IMR-90 (cell line): ENCODE measurements at regions not wholly inside any gene's neighbourhood (a gene's known extent, or its start where the extent isn't known, plus 50 kb on each side); places are given as distances from the start of the nearest gene placed in this dataset.

Experiments used
- ATAC-seq: fragments of 200-7000 bp; cut with Tn5 transposase; 2 replicates; pipeline ENCODE4 v1.9.1; 2020; ENCODE audit warnings: low read depth, mild to moderate bottlenecking, moderate library complexity
- BruUV-seq: library from RNA; stranded (reverse); fragments of 400-500 nt; replicated peaks from 2 replicates; lab custom pipeline; 2021; lab: Mats Ljungman, UMichigan
- CTCF ChIA-PET: fragments of 300-600 bp; formaldehyde crosslinking; extraction: SDS; loops from one replicate; lab custom pipeline; 2021; ENCODE audit warnings: antibody characterized with exemption; lab: Yijun Ruan, JAX
- POLR2A ChIA-PET: fragments of 300-600 bp; sonication (Branson Sonifier 250); formaldehyde crosslinking; loops from one replicate; lab custom pipeline; 2022; ENCODE audit warnings: antibody characterized with exemption; ENCODE audit not compliant: unreplicated experiment; lab: Charles Lee
- DNase-seq: peaks from one replicate; pipeline ENCODE4 v3.0.0; 2013
- H2AFZ ChIP-seq: replicated peaks from 2 replicates; pipeline ENCODE3; 2013; ENCODE audit warnings: low read length, mild to moderate bottlenecking; ENCODE audit not compliant: poor library complexity
- H2AK5ac ChIP-seq: 2 replicates; pipeline ENCODE4 v1.6.1; 2013; ENCODE audit warnings: low read depth, low read length, inconsistent platforms
- H2AK9ac ChIP-seq: replicated peaks from 2 replicates; pipeline ENCODE3; 2013; ENCODE audit warnings: mild to moderate bottlenecking, low read depth, low read length, moderate library complexity; ENCODE audit not compliant: poor library complexity
- H2BK120ac ChIP-seq: 2 replicates; pipeline ENCODE4 v1.6.1; 2013; ENCODE audit warnings: low read depth, low read length, inconsistent platforms
- H2BK15ac ChIP-seq: 3 replicates; pipeline ENCODE4 v1.6.1; 2013; ENCODE audit warnings: low read depth, low read length, inconsistent platforms
- H2BK20ac ChIP-seq: 2 replicates; pipeline ENCODE4 v1.6.1; 2013; ENCODE audit warnings: low read depth, mild to moderate bottlenecking, inconsistent platforms, low read length, moderate library complexity
- H2BK5ac ChIP-seq: 2 replicates; pipeline ENCODE4 v1.6.1; 2013; ENCODE audit warnings: mild to moderate bottlenecking, low read depth, low read length, inconsistent platforms; ENCODE audit not compliant: poor library complexity, severe bottlenecking
- H3K14ac ChIP-seq: replicated peaks from 2 replicates; pipeline ENCODE4 v1.6.1; 2013; ENCODE audit warnings: low read depth, low read length, inconsistent platforms
- H3K18ac ChIP-seq: 2 replicates; pipeline ENCODE4 v1.6.1; 2013; ENCODE audit warnings: low read depth, low read length, control low read depth
- H3K23ac ChIP-seq: 2 replicates; pipeline ENCODE4 v1.6.1; 2013; ENCODE audit warnings: low read depth, low read length, inconsistent platforms
- H3K27ac ChIP-seq: 2 replicates; pipeline ENCODE4 v1.5.1; 2013; ENCODE audit warnings: mild to moderate bottlenecking, control low read depth, low read length; ENCODE audit not compliant: insufficient read depth
- H3K27me3 ChIP-seq: 2 replicates; pipeline ENCODE4 v1.6.1; 2013; ENCODE audit warnings: low read length; ENCODE audit not compliant: control insufficient read depth, insufficient read depth
- H3K36me3 ChIP-seq: 2 replicates; pipeline ENCODE4 v1.6.1; 2013; ENCODE audit warnings: low read length, mixed read lengths; ENCODE audit not compliant: control insufficient read depth, insufficient read depth
- H3K4ac ChIP-seq: 2 replicates; pipeline ENCODE4 v1.6.1; 2013; ENCODE audit warnings: low read depth, low read length, inconsistent platforms
- H3K4me1 ChIP-seq: 2 replicates; pipeline ENCODE4 v1.6.1; 2013; ENCODE audit warnings: low read length, mixed read lengths; ENCODE audit not compliant: control insufficient read depth, insufficient read depth
- H3K4me2 ChIP-seq: 2 replicates; pipeline ENCODE4 v1.6.1; 2013; ENCODE audit warnings: low read depth, mild to moderate bottlenecking, control low read depth, low read length, moderate library complexity
- H3K4me3 ChIP-seq: 2 replicates; pipeline ENCODE4 v1.5.1; 2013; ENCODE audit warnings: low read depth, mild to moderate bottlenecking, control low read depth, low read length, moderate library complexity; ENCODE audit not compliant: insufficient read depth
- H3K56ac ChIP-seq: 2 replicates; pipeline ENCODE4 v1.6.1; 2013; ENCODE audit warnings: low read length, inconsistent platforms; ENCODE audit not compliant: insufficient read depth; ENCODE audit errors: extremely low read depth
- H3K79me1 ChIP-seq, 2 experiments: 2 replicates each; pipeline ENCODE4 v1.6.1; 2013; ENCODE audit warnings: low read length in 2 of 2, inconsistent platforms in 1 of 2, low read depth in 1 of 2
- H3K9ac ChIP-seq: 2 replicates; pipeline ENCODE4 v1.6.1; 2013; ENCODE audit warnings: low read depth, low read length, control low read depth
- H3K9me1 ChIP-seq: 2 replicates; pipeline ENCODE4 v1.6.1; 2013; ENCODE audit warnings: low read length, inconsistent platforms; ENCODE audit not compliant: insufficient read depth
- H3K9me3 ChIP-seq: 2 replicates; pipeline ENCODE4 v1.6.1; 2013; ENCODE audit warnings: low read length; ENCODE audit not compliant: control insufficient read depth, insufficient read depth
- H4K20me1 ChIP-seq: 2 replicates; pipeline ENCODE4 v1.6.1; 2013; ENCODE audit warnings: low read length, inconsistent platforms; ENCODE audit not compliant: insufficient read depth
- H4K5ac ChIP-seq: 2 replicates; pipeline ENCODE4 v1.6.1; 2013; ENCODE audit warnings: mild to moderate bottlenecking, low read depth, low read length, control low read depth
- H4K8ac ChIP-seq, 2 experiments: 2 replicates each; pipeline ENCODE4 v1.6.1; 2013; ENCODE audit warnings: low read depth in 2 of 2, low read length in 2 of 2, control low read depth in 1 of 2, inconsistent platforms in 1 of 2
- H4K91ac ChIP-seq: 2 replicates; pipeline ENCODE4 v1.6.1; 2013; ENCODE audit warnings: low read depth, low read length, inconsistent platforms; ENCODE audit not compliant: insufficient read depth
- BHLHE40 ChIP-seq: fragments of 150-350 bp; IDR thresholded peaks from 2 replicates; pipeline ENCODE4 v1.6.1; 2016; ENCODE audit warnings: mild to moderate bottlenecking, low read depth, low read length
- CHD1 ChIP-seq: IDR thresholded peaks from 2 replicates; pipeline ENCODE4 v1.6.1; 2012; ENCODE audit warnings: low read depth, low read length, improper control_type of control experiment
- MAFK ChIP-seq: IDR thresholded peaks from 2 replicates; pipeline ENCODE4 v1.6.1; 2012; ENCODE audit warnings: low read depth, low read length, improper control_type of control experiment
- MAZ ChIP-seq: IDR thresholded peaks from 2 replicates; pipeline ENCODE4 v1.6.1; 2012; ENCODE audit warnings: low read depth, mild to moderate bottlenecking, low read length, improper control_type of control experiment, moderate library complexity, borderline replicate concordance
- POLR2A ChIP-seq: IDR thresholded peaks from 2 replicates; pipeline ENCODE4 v1.6.1; 2012; ENCODE audit warnings: mild to moderate bottlenecking, low read depth, low read length
- WGBS, 2 experiments: methylation state at CpG; one replicate each; pipeline versions ENCODE4 v1.1.5 to v1.1.7; 2013; ENCODE audit warnings: missing lambda C conversion rate in 2 of 2; ENCODE audit not compliant: insufficient read length in 1 of 2; ENCODE audit errors: extremely low coverage in 2 of 2; 5-methylcytosine and 5-hydroxymethylcytosine counted together
- dilution Hi-C: fragments of 300-500 bp; cut with HindIII; formaldehyde crosslinking; loops from one replicate; pipeline ENCODE4 v1.14.3; 2018; ENCODE audit warnings: low sequenced_read_pairs; ENCODE audit not compliant: unreplicated experiment
- in situ Hi-C: fragments of 300-500 bp; cut with MboI; formaldehyde crosslinking; loops from 3 replicates; pipeline ENCODE4 v1.14.3; 2019; ENCODE audit warnings: low sequenced_read_pairs, inconsistent platforms, mixed read lengths
- intact Hi-C: fragments of 100-400 bp; cut with micrococcal nuclease; formaldehyde crosslinking; loops from 2 replicates; pipeline ENCODE4 v1.10.0; 2022
- TF ChIP-seq, protein P1 (sequence below): fragments of 150-350 bp; IDR thresholded peaks from 2 replicates; pipeline ENCODE4 v1.6.1; 2016; ENCODE audit warnings: low read depth, mild to moderate bottlenecking, low read length, moderate library complexity, borderline replicate concordance
- TF ChIP-seq, protein P2 (sequence below): conservative IDR thresholded peaks from 2 replicates; pipeline ENCODE4 v1.5.1; 2012; ENCODE audit warnings: mild to moderate bottlenecking, low read depth, low read length, improper control_type of control experiment

DNA sequence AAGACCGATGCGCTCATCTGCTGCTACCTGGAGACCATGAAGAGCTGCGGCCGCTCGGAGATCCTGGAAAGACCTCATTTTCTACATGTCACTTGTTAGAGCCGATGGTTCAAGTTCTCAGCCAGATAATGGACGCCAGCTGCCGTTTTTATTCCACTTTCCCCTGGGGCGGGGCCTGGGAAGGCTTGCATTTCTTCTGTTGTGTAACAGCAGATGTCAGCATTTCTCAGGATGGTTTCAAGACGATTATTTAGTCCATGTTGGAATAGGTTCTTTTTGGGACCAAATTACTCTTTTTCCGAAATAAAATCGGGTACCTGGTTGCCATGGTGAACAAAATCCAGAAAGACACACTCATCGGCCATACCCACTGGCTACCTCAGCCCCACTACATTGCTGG, 1418.3 kb downstream of the CDH11 start:
- Histone ChIP-seq H2AFZ (no peak overlapping the region), H3K4me1 (no peaks in the 10 kb centered on the region), H2BK120ac (no peak overlapping the region), H2BK5ac (no peak overlapping the region), H3K79me1 (no peaks in the 10 kb centered on the region), H3K23ac (no peak overlapping the region), H3K27me3 (no peaks in the 10 kb centered on the region), H4K20me1 (no peaks in the 10 kb centered on the region), H2BK20ac (no peak overlapping the region), H3K18ac (no peak overlapping the region), H3K9me3 (peaks cover 4% of the 10 kb centered on the region; the same call in 1 of the 2 replicates), H4K8ac (no peak overlapping the region), H3K36me3 (no peaks in the 10 kb centered on the region), H2AK9ac (no peak overlapping the region), H3K4me2 (no peak overlapping the region), H3K56ac (no peak overlapping the region), H3K4me3 (no peak overlapping the region), H3K27ac (no peak overlapping the region), H3K4ac (no peak overlapping the region), H3K9ac (no peak overlapping the region), H4K91ac (no peak overlapping the region), H2BK15ac (no peak overlapping the region), H3K9me1 (no peaks in the 10 kb centered on the region), H3K14ac (no peak overlapping the region), H2AK5ac (no peak overlapping the region), H4K5ac (no peak overlapping the region)
- DNase-seq = no peak
- ChIA-PET CTCF (no interaction called here), POLR2A (no interaction called here)
- no CpG with 5 or more reads among the region's 13 CpGs for WGBS, 2 experiments
- dilution Hi-C loops = no loop called here
- no peak for ATAC-seq
- TF ChIP-seq, protein P1, sequence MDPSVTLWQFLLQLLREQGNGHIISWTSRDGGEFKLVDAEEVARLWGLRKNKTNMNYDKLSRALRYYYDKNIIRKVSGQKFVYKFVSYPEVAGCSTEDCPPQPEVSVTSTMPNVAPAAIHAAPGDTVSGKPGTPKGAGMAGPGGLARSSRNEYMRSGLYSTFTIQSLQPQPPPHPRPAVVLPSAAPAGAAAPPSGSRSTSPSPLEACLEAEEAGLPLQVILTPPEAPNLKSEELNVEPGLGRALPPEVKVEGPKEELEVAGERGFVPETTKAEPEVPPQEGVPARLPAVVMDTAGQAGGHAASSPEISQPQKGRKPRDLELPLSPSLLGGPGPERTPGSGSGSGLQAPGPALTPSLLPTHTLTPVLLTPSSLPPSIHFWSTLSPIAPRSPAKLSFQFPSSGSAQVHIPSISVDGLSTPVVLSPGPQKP = no peak
- TF ChIP-seq MAZ (no peak), CHD1 (no peak), MAFK (no peak), BHLHE40 (no peak), POLR2A (no peak)
- TF ChIP-seq, protein P2, sequence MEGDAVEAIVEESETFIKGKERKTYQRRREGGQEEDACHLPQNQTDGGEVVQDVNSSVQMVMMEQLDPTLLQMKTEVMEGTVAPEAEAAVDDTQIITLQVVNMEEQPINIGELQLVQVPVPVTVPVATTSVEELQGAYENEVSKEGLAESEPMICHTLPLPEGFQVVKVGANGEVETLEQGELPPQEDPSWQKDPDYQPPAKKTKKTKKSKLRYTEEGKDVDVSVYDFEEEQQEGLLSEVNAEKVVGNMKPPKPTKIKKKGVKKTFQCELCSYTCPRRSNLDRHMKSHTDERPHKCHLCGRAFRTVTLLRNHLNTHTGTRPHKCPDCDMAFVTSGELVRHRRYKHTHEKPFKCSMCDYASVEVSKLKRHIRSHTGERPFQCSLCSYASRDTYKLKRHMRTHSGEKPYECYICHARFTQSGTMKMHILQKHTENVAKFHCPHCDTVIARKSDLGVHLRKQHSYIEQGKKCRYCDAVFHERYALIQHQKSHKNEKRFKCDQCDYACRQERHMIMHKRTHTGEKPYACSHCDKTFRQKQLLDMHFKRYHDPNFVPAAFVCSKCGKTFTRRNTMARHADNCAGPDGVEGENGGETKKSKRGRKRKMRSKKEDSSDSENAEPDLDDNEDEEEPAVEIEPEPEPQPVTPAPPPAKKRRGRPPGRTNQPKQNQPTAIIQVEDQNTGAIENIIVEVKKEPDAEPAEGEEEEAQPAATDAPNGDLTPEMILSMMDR = no peak
- BruUV-seq = no TSS peak
- in situ Hi-C loops = no loop called here
- intact Hi-C loops = no loop called here
